HS-5 (cell line): ENCODE measurements at regions not wholly inside any gene's neighbourhood (a gene's known extent, or its start where the extent isn't known, plus 50 kb on each side); places are given as distances from the start of the nearest gene placed in this dataset.

Source experiments
- DNase-seq: peaks from one replicate; pipeline ENCODE4 v3.0.0-alpha.2; 2012; ENCODE audit warnings: low read depth

- no peak for DNase-seq
Measured at GRCh38 chr10:44822349-44822748, 88.8 kb upstream of the TMEM72 start.

GRCh38 chr10:44822966-44823365 lies 88.2 kb upstream of the TMEM72 start:
- no peak for DNase-seq

- no peak for DNase-seq
Measured at GRCh38 chr10:44824607-44825006, 86.5 kb upstream of the TMEM72 start.

GRCh38 chr10:44827431-44828006 lies 83.6 kb upstream of the TMEM72 start:
- DNase-seq = no peak

- no peak for DNase-seq
Measured at GRCh38 chr10:44828508-44829142, 82.5 kb upstream of the TMEM72 start.

- no peak for DNase-seq
Measured at GRCh38 chr10:44829426-44829825, 81.7 kb upstream of the TMEM72 start.

- DNase-seq = peak; percentile 51
Measured at GRCh38 chr10:44830022-44830421, 81.1 kb upstream of the TMEM72 start.

GRCh38 chr10:44831581-44831980 lies 79.6 kb upstream of the TMEM72 start:
- DNase-seq = no peak

- DNase-seq = no peak
Measured at GRCh38 chr10:44832595-44833390, 78.3 kb upstream of the TMEM72 start.

- DNase-seq = no peak
Measured at GRCh38 chr10:44834131-44834530, 77.0 kb upstream of the TMEM72 start.

- no peak for DNase-seq
Measured at GRCh38 chr10:44835300-44835699, 75.8 kb upstream of the TMEM72 start.

GRCh38 chr10:44843484-44843883 lies 67.7 kb upstream of the TMEM72 start:
- no peak for DNase-seq

- DNase-seq = no peak
Measured at GRCh38 chr10:44845361-44846175, 65.6 kb upstream of the TMEM72 start.

- DNase-seq = no peak
Measured at GRCh38 chr10:44847110-44847509, 64.0 kb upstream of the TMEM72 start.

- DNase-seq = no peak
Measured at GRCh38 chr10:44848211-44848610, 62.9 kb upstream of the TMEM72 start.

GRCh38 chr10:44849936-44850335 lies 61.2 kb upstream of the TMEM72 start:
- DNase-seq = no peak

GRCh38 chr10:44850356-44850934 lies 60.7 kb upstream of the TMEM72 start:
- DNase-seq = no peak

GRCh38 chr10:44851413-44851812 lies 59.7 kb upstream of the TMEM72 start:
- no peak for DNase-seq

GRCh38 chr10:44851881-44852280 lies 59.3 kb upstream of the TMEM72 start:
- no peak for DNase-seq

GRCh38 chr10:44853148-44853734 lies 57.9 kb upstream of the TMEM72 start:
- no peak for DNase-seq

GRCh38 chr10:44853796-44854195 lies 57.3 kb upstream of the TMEM72 start:
- no peak for DNase-seq
